SW 1271 (cell line): ENCODE measurements at regions not wholly inside any gene's neighbourhood (a gene's known extent, or its start where the extent isn't known, plus 50 kb on each side); places are given as distances from the start of the nearest gene placed in this dataset.
A peak's percentile ranks its signal among the peaks of the same experiment; 100 is the strongest.

Experiments
- DNase-seq, 2 experiments: peaks; one replicate each; lab custom pipeline; 2025; lab: John Stamatoyannopoulos, UW

GRCh38 chr12:75900781-75901254, 130.8 kb downstream of the PHLDA1 start:
- DNase-seq, result no peak

- DNase-seq, result no peak
Observed at GRCh38 chr12:75900226-75900625, 131.3 kb downstream of the PHLDA1 start.

DNA sequence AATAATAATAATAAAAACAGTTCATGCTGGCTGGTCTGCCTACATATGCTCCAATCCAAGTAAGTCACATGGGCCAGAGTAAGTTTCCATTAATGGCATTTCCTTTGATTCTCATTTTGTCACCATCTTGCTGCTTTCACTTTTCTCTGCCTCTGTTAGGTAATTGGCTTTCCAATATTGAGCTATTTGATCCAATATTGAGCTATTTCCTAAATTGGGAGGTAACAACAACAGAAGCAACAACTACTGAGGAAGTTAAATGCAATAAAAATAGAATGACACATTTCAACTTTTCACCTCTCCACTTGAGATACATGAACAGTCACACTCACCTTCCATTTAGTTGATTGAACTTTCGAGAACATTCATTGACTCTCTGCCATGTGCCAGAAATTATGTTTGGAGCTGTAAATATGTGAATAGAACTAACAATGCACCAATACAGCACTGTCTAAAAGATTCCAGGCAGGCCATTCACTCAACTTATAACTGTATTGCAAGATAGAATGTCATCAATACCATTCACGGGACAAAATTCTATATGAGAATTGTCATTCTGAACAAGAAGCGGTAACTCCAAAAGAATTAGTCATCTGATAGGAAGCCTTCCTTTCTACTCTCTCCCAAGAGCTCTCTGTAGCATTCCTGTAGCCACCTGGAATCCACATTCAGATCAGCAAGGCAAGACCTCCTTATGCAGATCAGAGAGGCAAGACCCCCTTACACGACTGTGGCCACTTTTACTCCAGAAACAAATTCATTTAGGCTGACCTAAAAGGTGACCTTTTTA, 136.4 kb downstream of the PHLDA1 start:
- DNase-seq, result no peak

DNA sequence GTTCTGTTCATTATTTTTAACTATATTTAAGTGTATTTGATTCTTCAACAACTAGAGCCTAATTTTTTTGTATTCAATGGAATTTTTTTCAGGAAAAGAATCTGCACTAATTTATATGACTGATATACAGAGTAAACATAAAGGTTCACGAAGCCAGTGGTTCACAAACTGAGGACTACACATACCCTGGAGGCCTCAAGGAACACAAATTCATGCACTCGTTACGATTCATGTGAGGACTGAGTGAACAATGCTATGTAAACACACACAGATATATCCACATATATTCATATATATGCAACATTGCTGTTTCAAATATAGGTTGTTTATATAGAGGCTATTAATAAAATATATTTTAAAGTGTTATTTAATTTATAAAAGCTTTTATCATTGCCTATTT, 137.8 kb downstream of the PHLDA1 start:
- DNase-seq, result no peak

GRCh38 chr12:75892731-75893408, 138.7 kb downstream of the PHLDA1 start:
- peak in 1 of 2 experiments; percentile 19 for DNase-seq

- DNase-seq, result no peak
Observed at GRCh38 chr12:75891072-75891471, 140.5 kb downstream of the PHLDA1 start.

- DNase-seq, result no peak
Observed at GRCh38 chr12:75890660-75891059, 140.9 kb downstream of the PHLDA1 start.

DNA sequence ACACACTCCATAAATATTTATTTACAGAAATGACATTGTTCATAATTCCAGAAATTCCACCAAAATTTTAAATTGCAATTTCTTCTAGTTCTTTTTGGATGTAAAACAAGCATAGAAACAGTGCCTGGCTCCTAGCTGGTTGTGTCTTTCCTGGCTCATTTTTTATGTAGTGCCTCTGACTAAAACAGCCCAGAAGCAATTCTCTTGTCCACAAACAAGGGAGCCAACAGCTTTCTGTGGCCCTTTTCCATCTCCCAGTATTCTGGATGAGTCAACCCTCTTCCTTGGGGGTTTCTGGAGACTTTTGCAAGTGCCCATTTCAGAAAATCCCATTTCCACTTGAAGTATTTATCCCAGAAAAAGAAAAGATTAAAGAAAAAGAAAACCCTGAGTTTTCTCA, 141.4 kb downstream of the PHLDA1 start:
- no peak for DNase-seq

GRCh38 chr12:75888874-75889613, 142.5 kb downstream of the PHLDA1 start:
- DNase-seq, result no peak

DNA sequence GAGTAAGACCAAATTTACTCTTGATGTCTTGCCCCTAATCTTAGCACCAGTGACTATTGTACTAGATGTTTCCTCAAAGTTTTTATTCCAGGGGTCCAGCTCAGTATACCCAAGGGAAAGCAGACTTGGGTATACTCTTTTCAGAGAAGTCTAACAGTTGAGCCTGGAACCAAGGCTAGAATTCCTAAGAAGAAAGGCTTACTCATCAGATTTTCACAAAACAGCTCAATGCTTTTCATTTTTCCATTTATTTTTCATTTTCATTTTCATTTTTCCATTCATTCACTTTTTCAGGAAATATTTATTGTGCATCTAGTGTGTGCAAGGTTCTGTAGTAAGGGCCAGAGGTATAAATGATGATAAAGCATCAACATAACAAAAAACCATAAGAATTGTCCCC, 143.2 kb downstream of the PHLDA1 start:
- no peak for DNase-seq

DNA sequence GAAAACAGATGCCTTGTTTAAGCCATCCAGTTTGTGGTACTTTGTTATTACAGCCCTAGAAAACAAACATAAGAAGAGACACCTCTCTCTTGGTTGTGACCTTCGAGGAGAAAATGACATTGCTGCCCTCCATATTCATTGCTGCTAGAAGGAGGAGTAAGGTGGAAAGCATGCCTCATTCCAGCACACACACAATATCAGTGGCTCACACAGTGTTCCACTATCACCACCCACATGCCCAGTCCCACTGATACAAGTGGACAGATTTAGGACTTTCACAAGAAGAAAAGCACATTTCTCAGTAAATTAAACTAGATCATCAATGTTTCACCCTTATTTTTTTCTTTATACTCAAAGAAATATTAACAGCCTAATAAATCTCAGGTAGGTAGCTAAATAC, 143.6 kb downstream of the PHLDA1 start:
- no peak for DNase-seq

GRCh38 chr12:75884465-75884985, 147.1 kb downstream of the PHLDA1 start:
- no peak for DNase-seq

GRCh38 chr12:75883241-75883640, 148.3 kb downstream of the PHLDA1 start:
- no peak for DNase-seq

GRCh38 chr12:75882421-75882820, 149.2 kb downstream of the PHLDA1 start:
- DNase-seq, result no peak

DNA sequence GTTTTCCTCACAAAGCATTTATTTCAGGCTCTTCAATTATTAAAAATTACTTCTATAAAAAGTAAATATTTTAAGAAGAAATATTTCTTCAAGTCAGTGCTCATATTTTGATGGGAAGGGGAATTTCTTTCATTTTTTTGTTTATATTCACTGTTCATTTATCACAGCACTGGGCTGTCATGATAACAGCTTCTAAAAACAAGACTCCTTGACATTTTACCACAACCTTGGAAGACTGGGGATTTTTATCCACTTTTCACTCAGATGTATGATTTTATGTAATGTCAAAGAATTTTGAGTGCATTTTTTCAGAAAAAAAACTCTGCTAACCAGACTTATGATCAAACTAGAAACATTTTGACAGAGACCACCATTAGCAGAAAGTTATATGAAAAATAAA, 149.7 kb downstream of the PHLDA1 start:
- no peak for DNase-seq

DNA sequence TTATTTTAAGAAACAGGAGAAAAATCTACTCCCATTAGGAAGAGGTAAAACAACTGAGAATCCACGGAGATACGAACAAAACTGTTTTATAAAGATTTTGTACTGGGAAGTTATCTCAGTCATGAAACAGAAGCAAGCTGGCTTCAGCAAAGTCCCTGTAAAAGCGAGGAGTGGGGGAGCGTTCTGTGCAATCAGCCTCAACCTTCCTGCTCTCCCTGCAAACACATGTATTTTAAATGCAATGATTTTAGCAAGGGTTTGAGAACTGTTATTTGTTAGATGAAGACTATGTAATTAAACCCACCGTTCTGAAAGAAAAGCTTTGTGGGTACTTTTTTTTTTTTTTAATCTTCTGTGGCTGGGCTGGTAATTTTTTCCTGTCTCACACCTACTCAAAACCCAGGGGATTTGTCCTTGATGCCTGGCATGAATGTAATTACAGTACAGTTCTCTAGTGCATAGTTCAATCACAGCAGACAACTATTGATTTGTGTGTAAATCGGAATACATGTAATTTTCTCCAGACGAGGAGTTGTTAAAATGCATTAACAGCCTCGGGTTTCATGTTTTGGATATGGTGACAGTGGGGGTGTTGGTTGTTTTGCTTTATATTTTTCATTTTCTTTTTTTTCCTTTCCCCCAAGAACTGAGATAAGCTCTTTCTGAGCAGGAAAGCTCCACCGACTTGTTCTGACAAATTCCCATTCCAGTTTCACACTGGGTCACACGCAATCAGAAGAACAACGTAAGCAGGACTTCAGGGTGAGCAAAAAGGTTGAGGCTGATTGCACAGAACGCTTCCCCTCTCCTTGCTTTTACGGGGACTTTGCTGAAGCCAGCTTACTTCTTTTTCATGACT, 153.6 kb downstream of the PHLDA1 start:
- DNase-seq, result no peak

DNA sequence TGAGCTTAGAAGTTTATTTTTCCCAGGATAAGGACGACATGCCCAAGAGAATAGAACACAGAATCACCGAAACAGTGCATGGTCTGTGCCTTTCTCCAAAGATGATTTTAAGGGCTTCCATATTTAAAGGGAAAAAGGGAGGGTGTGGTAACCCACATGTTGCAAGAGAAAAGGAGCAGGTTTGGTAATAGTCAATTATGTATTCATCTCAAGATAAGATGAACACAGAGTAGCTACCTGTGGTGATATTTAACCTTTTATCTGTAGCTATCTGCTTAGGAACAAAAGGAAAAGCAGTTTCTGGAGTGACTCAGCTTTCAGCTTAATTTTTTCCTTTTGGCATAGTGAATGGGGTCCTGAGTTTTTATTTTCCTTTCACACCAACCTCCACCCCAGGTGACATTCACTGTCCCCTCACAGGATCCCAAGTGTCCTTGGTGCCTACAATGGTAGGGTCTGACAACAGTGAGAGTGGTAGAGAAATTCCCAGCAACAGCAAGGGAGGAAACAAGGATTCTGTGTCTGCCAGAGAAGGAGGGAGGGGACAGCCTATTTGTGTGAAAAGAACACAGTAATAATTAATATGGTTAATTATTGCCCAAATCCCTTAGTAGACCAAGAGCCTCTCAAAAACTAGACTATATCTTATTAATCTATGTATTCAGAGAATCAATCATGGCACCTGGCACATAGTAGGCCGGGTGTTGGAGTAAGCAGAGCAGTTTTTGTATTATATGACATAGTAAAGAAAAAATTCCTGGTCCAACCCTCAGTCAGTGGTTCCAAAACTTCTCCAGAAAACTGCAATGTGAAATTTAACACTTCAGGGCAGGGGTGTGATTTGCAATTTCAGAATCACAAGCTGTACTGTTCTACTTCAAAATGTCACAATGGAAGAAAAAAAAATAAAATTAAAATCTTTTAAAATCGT, 154.5 kb downstream of the PHLDA1 start:
- no peak for DNase-seq

GRCh38 chr12:75874441-75874840, 157.1 kb downstream of the PHLDA1 start:
- no peak for DNase-seq

GRCh38 chr12:75872762-75873161, 158.8 kb downstream of the PHLDA1 start:
- DNase-seq, result no peak

DNA sequence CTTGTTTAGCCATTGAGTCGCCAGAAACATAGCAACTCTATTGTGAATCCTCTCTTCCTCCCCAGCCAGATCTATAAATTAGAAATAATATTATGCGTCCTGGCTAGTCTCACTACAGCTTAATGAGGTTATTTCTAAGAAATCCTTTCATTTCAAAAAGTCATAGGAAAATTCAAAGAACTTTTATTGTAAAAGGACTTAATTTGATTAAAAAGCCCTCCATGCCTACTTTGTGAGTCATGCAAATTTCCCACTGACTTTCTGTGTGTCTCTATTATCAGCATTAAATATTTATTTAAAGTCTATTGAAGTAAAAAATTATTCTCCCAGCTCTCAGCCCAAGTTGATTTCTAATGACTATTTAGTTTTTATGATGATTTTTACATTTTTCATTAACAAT, 160.7 kb downstream of the PHLDA1 start:
- no peak for DNase-seq
